K562 (cell line): ENCODE measurements at regions not wholly inside any gene's neighbourhood (a gene's known extent, or its start where the extent isn't known, plus 50 kb on each side); places are given as distances from the start of the nearest gene placed in this dataset.

Experiments
- ATAC-seq: fragments of 200-7000 bp; cut with Tn5 transposase; 3 replicates; pipeline ENCODE4 v1.9.1; 2020; ENCODE audit warnings: moderate library complexity
- BruUV-seq: library from RNA; stranded (reverse); fragments of 400-500 nt; replicated peaks from 2 replicates; lab custom pipeline; 2021; lab: Mats Ljungman, UMichigan
- CTCF ChIA-PET: fragments of 300-600 bp; formaldehyde crosslinking; extraction: SDS; loops from one replicate; lab custom pipeline; 2021; ENCODE audit warnings: low intra/inter-chr PET ratio; lab: Yijun Ruan, JAX
- POLR2A ChIA-PET: fragments of 300-600, 350-650 bp; sonication (Branson Sonifier 250); formaldehyde crosslinking; extraction: SDS; loops from one replicate; lab custom pipeline; 2021; ENCODE audit warnings: antibody characterized with exemption, inconsistent platforms; lab: Yijun Ruan, JAX
- DNase-seq, 4 experiments: peaks; one replicate each; pipeline versions ENCODE4 v3.0.0 to v3.0.0-alpha.2; 2011 to 2018; ENCODE audit warnings: low spot score in 3 of 4, mixed read lengths in 3 of 4; ENCODE audit errors: extremely low read depth in 1 of 4
- FAIRE-seq: peaks from 2 replicates; lab custom pipeline; 2011; peaks lifted over from hg19 to GRCh38; lab: Jason Lieb, UNC
- H2AFZ ChIP-seq: 2 replicates; pipeline ENCODE4 v1.6.0; 2011; ENCODE audit warnings: low read depth, low read length, control low read depth, inconsistent platforms
- H3K27ac ChIP-seq: fragments of 200-600 bp; 3 replicates; pipeline ENCODE4 v1.8.0; 2011; ENCODE audit warnings: low read depth, mild to moderate bottlenecking, control low read depth, inconsistent platforms, low read length, moderate library complexity, mixed read lengths; ENCODE audit errors: extremely low read depth
- H3K27me3 ChIP-seq, 2 experiments: fragments of 300-600 bp in 1 of 2; 2 replicates in 1 of 2; 3 replicates in 1 of 2; pipeline versions ENCODE4 v1.6.0 to v1.8.0; 2011; ENCODE audit warnings: inconsistent platforms in 2 of 2, low read length in 2 of 2, mild to moderate bottlenecking in 1 of 2, mixed read lengths in 1 of 2, moderate library complexity in 1 of 2; ENCODE audit not compliant: control insufficient read depth in 2 of 2, insufficient read depth in 2 of 2
- H3K36me3 ChIP-seq: fragments of 300-600 bp; 3 replicates; pipeline ENCODE4 v1.8.0; 2011; ENCODE audit warnings: mild to moderate bottlenecking, low read length, inconsistent platforms; ENCODE audit not compliant: control insufficient read depth, insufficient read depth
- H3K4me1 ChIP-seq, 2 experiments: fragments of 200-600 bp in 1 of 2; replicated peaks in 1 of 2; 2 replicates in 1 of 2; 3 replicates in 1 of 2; pipeline versions ENCODE4 v1.5.1 to v1.8.0; 2011; ENCODE audit warnings: inconsistent platforms in 2 of 2, low read length in 2 of 2, mild to moderate bottlenecking in 1 of 2, mixed read lengths in 1 of 2, moderate library complexity in 1 of 2; ENCODE audit not compliant: control insufficient read depth in 2 of 2, insufficient read depth in 2 of 2
- H3K4me2 ChIP-seq: 2 replicates; pipeline ENCODE4 v1.6.1; 2011; ENCODE audit warnings: low read length, control low read depth, inconsistent platforms, mixed read lengths; ENCODE audit not compliant: insufficient read depth
- H3K4me3 ChIP-seq: fragments of 200-600 bp; sonication (generic), shearing (Covaris generic); 2 replicates; pipeline ENCODE4 v1.5.1; 2016; ENCODE audit warnings: control low read depth, inconsistent platforms
- H3K79me2 ChIP-seq: fragments of 200-600 bp; 3 replicates; pipeline ENCODE4 v1.8.0; 2011; ENCODE audit warnings: low read length, inconsistent platforms; ENCODE audit not compliant: control insufficient read depth, insufficient read depth
- H3K9ac ChIP-seq, 2 experiments: 2 replicates each; pipeline versions ENCODE4 v1.6.0 to v1.6.1; 2011; ENCODE audit warnings: low read depth in 2 of 2, low read length in 2 of 2, control low read depth in 1 of 2, inconsistent platforms in 1 of 2, mild to moderate bottlenecking in 1 of 2, mixed read lengths in 1 of 2; ENCODE audit not compliant: insufficient read depth in 1 of 2
- H3K9me1 ChIP-seq: one replicate; pipeline ENCODE4 v1.6.0; 2011; ENCODE audit warnings: inconsistent platforms, mild to moderate bottlenecking, low read length, moderate library complexity; ENCODE audit not compliant: control insufficient read depth, insufficient read depth
- H3K9me3 ChIP-seq: replicated peaks from 2 replicates; pipeline ENCODE4 v1.5.1; 2011; ENCODE audit warnings: low read depth, low read length, inconsistent platforms; ENCODE audit not compliant: control insufficient read depth, insufficient read depth
- H4K20me1 ChIP-seq: replicated peaks from 2 replicates; pipeline ENCODE4 v1.6.1; 2011; ENCODE audit warnings: low read length, inconsistent platforms, mixed read lengths; ENCODE audit not compliant: control insufficient read depth, insufficient read depth
- CTBP1 ChIP-seq: fragments of 450-650 bp; IDR thresholded peaks from 2 replicates; pipeline ENCODE4 v1.6.1; 2016; ENCODE audit warnings: borderline replicate concordance
- ELK3 ChIP-seq: fragments of 450-650 bp; formaldehyde crosslinking; IDR thresholded peaks from 2 replicates; pipeline ENCODE4 v1.4.0; 2020; ENCODE audit warnings: mild to moderate bottlenecking
- EZH2 ChIP-seq: IDR thresholded peaks from 2 replicates; pipeline ENCODE4 v1.6.1; 2012; ENCODE audit warnings: low read depth, mild to moderate bottlenecking, inconsistent platforms, low read length, borderline replicate concordance
- FOXJ2 ChIP-seq: fragments of 200-800 bp; sonication (Bioruptor generic); IDR thresholded peaks from 2 replicates; pipeline ENCODE4 v1.6.1; 2016; ENCODE audit warnings: missing genetic modification characterization, missing compliant biosample characterization
- HDAC2 ChIP-seq: fragments of 450-650 bp; IDR thresholded peaks from 2 replicates; pipeline ENCODE4 v1.6.1; 2016; ENCODE audit warnings: mild to moderate bottlenecking
- HMG20A ChIP-seq: fragments of 450-650 bp; formaldehyde crosslinking; conservative IDR thresholded peaks from 2 replicates; pipeline ENCODE4 v1.4.0; 2020; ENCODE audit warnings: mild to moderate bottlenecking, mixed read lengths
- PHB2 ChIP-seq: fragments of 450-650 bp; IDR thresholded peaks from 2 replicates; pipeline ENCODE4 v1.6.1; 2017; ENCODE audit warnings: low read depth
- ZNF717 ChIP-seq: fragments of 250-450 bp; sonication (Bioruptor Pico); IDR thresholded peaks from 2 replicates; pipeline ENCODE4 v1.5.0; 2021
- WGBS: fragments of 100-300 bp; shearing (Covaris generic); methylation state at CpG from one replicate; pipeline ENCODE4 v1.1.6; 2016; ENCODE audit warnings: low coverage, mixed read lengths; ENCODE audit not compliant: insufficient coverage; ENCODE audit errors: missing lambda C conversion rate; 5-methylcytosine and 5-hydroxymethylcytosine counted together
- in situ Hi-C: fragments of 300-500 bp; cut with MboI; formaldehyde crosslinking; loops from 4 replicates; pipeline ENCODE4 v1.15.0; 2018; ENCODE audit warnings: inconsistent platforms, mixed read lengths
- intact Hi-C: fragments of 100-400 bp; cut with micrococcal nuclease; formaldehyde crosslinking; loops from 2 replicates; pipeline ENCODE4 v1.14.2; 2022

GRCh38 chr2:46239847-46240181 is 57.4 kb upstream of the EPAS1 start:
- in situ Hi-C loops, result no loop called here
- BruUV-seq, result no TSS peak
- no peak overlapping the region for H2AFZ ChIP-seq
- H3K4me3 ChIP-seq, result no peak overlapping the region
- H3K4me1 ChIP-seq, result no peaks in the 10 kb centered on the region
- ChIA-PET POLR2A (interaction anchor here (0.6 kb wide), 1 partner anchor 235 kb away, joined by 3 read pairs; no protein-coding TSS in a partner anchor), CTCF (no interaction called here)
- no peaks in the 10 kb centered on the region; the same call in 1 of the 2 replicates for H4K20me1 ChIP-seq
- FAIRE-seq (no peak), ATAC-seq (no peak), DNase-seq (no peak)
- no peak overlapping the region for H3K27ac ChIP-seq
- 33% methylated on average over 4 of the region's 4 CpGs for WGBS
- H3K27me3 ChIP-seq, result no peaks in the 10 kb centered on the region
- H3K79me2 ChIP-seq, result no peaks in the 10 kb centered on the region
- no peak overlapping the region for H3K9ac ChIP-seq
- H3K4me2 ChIP-seq, result no peak overlapping the region
- no peaks in the 10 kb centered on the region for H3K9me1 ChIP-seq
- no peak for TF ChIP-seq ZNF717 (CRISPR knock-in tag)
- TF ChIP-seq PHB2, result no peak
- TF ChIP-seq ELK3 (CRISPR knock-in tag), result no peak
- no peak for TF ChIP-seq HDAC2
- TF ChIP-seq CTBP1, result no peak
- no peak for TF ChIP-seq EZH2
- no peak for TF ChIP-seq FOXJ2 (tag)
- TF ChIP-seq HMG20A, result no peak
- H3K36me3 ChIP-seq, result no peaks in the 10 kb centered on the region
- no peaks in the 10 kb centered on the region for H3K9me3 ChIP-seq
- intact Hi-C loops, result no loop called here
